GM23338 (cell line): ENCODE measurements at regions not wholly inside any gene's neighbourhood (a gene's known extent, or its start where the extent isn't known, plus 50 kb on each side); places are given as distances from the start of the nearest gene placed in this dataset.

Experiments used
- ATAC-seq: fragments of 200-7000 bp; cut with Tn5 transposase; 3 replicates; pipeline ENCODE4 v1.9.1; 2020
- DNase-seq: peaks from one replicate; pipeline ENCODE4 v3.0.0-alpha.2; 2015; ENCODE audit warnings: low spot score
- H2AFZ ChIP-seq: fragments of 200-600 bp; sonication (generic); 2 replicates; pipeline ENCODE4 v1.8.0; 2016; ENCODE audit warnings: antibody characterized with exemption, mild to moderate bottlenecking, moderate library complexity
- H3F3A ChIP-seq: fragments of 200-600 bp; sonication (generic); replicated peaks from 2 replicates; pipeline ENCODE4 v1.8.0; 2017; ENCODE audit warnings: antibody characterized with exemption, mixed run types, low read depth
- H3K27ac ChIP-seq: fragments of 200-600 bp; sonication (generic); 2 replicates; pipeline ENCODE4 v1.6.1; 2016; ENCODE audit warnings: low read depth
- H3K27me3 ChIP-seq: fragments of 200-600 bp; sonication (generic); 2 replicates; pipeline ENCODE4 v1.8.0; 2016; ENCODE audit warnings: mild to moderate bottlenecking, mixed run types, moderate library complexity; ENCODE audit not compliant: insufficient read depth
- H3K36me3 ChIP-seq: fragments of 200-600 bp; sonication (generic); 2 replicates; pipeline ENCODE4 v1.8.0; 2016; ENCODE audit warnings: mild to moderate bottlenecking; ENCODE audit not compliant: insufficient read depth
- H3K4me1 ChIP-seq: fragments of 200-600 bp; sonication (generic); 2 replicates; pipeline ENCODE4 v1.8.0; 2016; ENCODE audit warnings: mild to moderate bottlenecking, moderate library complexity; ENCODE audit not compliant: insufficient read depth
- H3K4me2 ChIP-seq: fragments of 200-600 bp; sonication (generic); 2 replicates; pipeline ENCODE4 v1.7.1; 2017; ENCODE audit warnings: mixed run types
- H3K4me3 ChIP-seq: fragments of 200-600 bp; sonication (generic); 2 replicates; pipeline ENCODE4 v1.6.1; 2016; ENCODE audit warnings: mixed run types
- H3K79me2 ChIP-seq: fragments of 200-600 bp; sonication (generic); replicated peaks from 2 replicates; pipeline ENCODE4 v1.8.0; 2017; ENCODE audit warnings: mild to moderate bottlenecking; ENCODE audit not compliant: insufficient read depth
- H3K9me2 ChIP-seq: fragments of 200-600 bp; sonication (generic); 2 replicates; pipeline ENCODE4 v1.8.0; 2017; ENCODE audit not compliant: insufficient read depth
- H4K20me1 ChIP-seq: fragments of 200-600 bp; sonication (generic); replicated peaks from 2 replicates; pipeline ENCODE4 v1.8.0; 2017; ENCODE audit warnings: mild to moderate bottlenecking; ENCODE audit not compliant: insufficient read depth
- H3K27ac Mint-ChIP-seq: 2 replicates; pipeline ENCODE4 v1.8.0; 2020; ENCODE audit warnings: inconsistent platforms, mild to moderate bottlenecking, moderate library complexity, mixed read lengths
- H3K27me3 Mint-ChIP-seq: 3 replicates; pipeline ENCODE4 v1.8.0; 2022; ENCODE audit warnings: low read depth, mild to moderate bottlenecking, moderate library complexity, mixed read lengths, inconsistent platforms; ENCODE audit not compliant: insufficient read depth, poor library complexity
- H3K36me3 Mint-ChIP-seq: 3 replicates; pipeline ENCODE4 v1.8.0; 2021; ENCODE audit warnings: low read depth, mild to moderate bottlenecking, inconsistent platforms, moderate library complexity, mixed read lengths
- H3K4me1 Mint-ChIP-seq: 3 replicates; pipeline ENCODE4 v1.8.0; 2020; ENCODE audit warnings: mild to moderate bottlenecking, inconsistent platforms, mixed read lengths
- H3K4me3 Mint-ChIP-seq: 3 replicates; pipeline ENCODE4 v1.8.0; 2021; ENCODE audit warnings: moderate library complexity, mild to moderate bottlenecking, inconsistent platforms, mixed read lengths
- H3K9me3 Mint-ChIP-seq: 3 replicates; pipeline ENCODE4 v1.8.0; 2020; ENCODE audit warnings: moderate library complexity, mild to moderate bottlenecking, inconsistent platforms, mixed read lengths
- CREB1 ChIP-seq: fragments of 250-450 bp; sonication (Bioruptor Pico); IDR thresholded peaks from 2 replicates; pipeline ENCODE4 v1.5.0; 2020; ENCODE audit warnings: low read depth, mild to moderate bottlenecking, moderate library complexity
- EZH2phosphoT487 ChIP-seq: fragments of 200-600 bp; sonication (generic); IDR thresholded peaks from one replicate; pipeline ENCODE4 v1.8.1; 2018; ENCODE audit warnings: antibody characterized with exemption; ENCODE audit not compliant: unreplicated experiment
- JUNB ChIP-seq: IDR thresholded peaks from one replicate; pipeline ENCODE4 v1.6.1; 2016; ENCODE audit warnings: antibody characterized with exemption; ENCODE audit not compliant: unreplicated experiment
- NANOG ChIP-seq: IDR thresholded peaks from 2 replicates; pipeline ENCODE4 v1.6.1; 2016; ENCODE audit warnings: antibody characterized with exemption, borderline replicate concordance
- POLR2AphosphoS5 ChIP-seq: IDR thresholded peaks from 2 replicates; pipeline ENCODE4 v1.6.1; 2016; ENCODE audit warnings: antibody characterized with exemption, low read depth
- STAT1 ChIP-seq: IDR thresholded peaks from one replicate; pipeline ENCODE4 v1.6.1; 2016; ENCODE audit warnings: antibody characterized with exemption; ENCODE audit not compliant: unreplicated experiment
- ZNF114 ChIP-seq: fragments of 250-450 bp; sonication (Bioruptor Pico); IDR thresholded peaks from 2 replicates; pipeline ENCODE4 v1.5.0; 2020; ENCODE audit warnings: mild to moderate bottlenecking, moderate library complexity
- ZNF331 ChIP-seq: fragments of 250-450 bp; sonication (Bioruptor Pico); IDR thresholded peaks from 2 replicates; pipeline ENCODE4 v1.5.0; 2020; ENCODE audit warnings: low read depth, mild to moderate bottlenecking, moderate library complexity
- TF ChIP-seq, protein P1 (sequence below): IDR thresholded peaks from 2 replicates; pipeline ENCODE4 v1.6.1; 2016; ENCODE audit warnings: antibody characterized with exemption
- TF ChIP-seq, protein P2 (sequence below), 2 experiments: fragments of 200-600 bp in 1 of 2; sonication (generic) in 1 of 2; conservative IDR thresholded peaks; 2 replicates each; pipeline versions ENCODE4 v1.5.1 to v1.6.1; 2016 to 2017; ENCODE audit warnings: antibody characterized with exemption in 2 of 2, low read depth in 2 of 2, mild to moderate bottlenecking in 2 of 2, moderate library complexity in 1 of 2
- TF ChIP-seq, protein P3 (sequence below): IDR thresholded peaks from one replicate; pipeline ENCODE4 v1.6.1; 2018; ENCODE audit warnings: antibody characterized with exemption; ENCODE audit not compliant: unreplicated experiment

DNA sequence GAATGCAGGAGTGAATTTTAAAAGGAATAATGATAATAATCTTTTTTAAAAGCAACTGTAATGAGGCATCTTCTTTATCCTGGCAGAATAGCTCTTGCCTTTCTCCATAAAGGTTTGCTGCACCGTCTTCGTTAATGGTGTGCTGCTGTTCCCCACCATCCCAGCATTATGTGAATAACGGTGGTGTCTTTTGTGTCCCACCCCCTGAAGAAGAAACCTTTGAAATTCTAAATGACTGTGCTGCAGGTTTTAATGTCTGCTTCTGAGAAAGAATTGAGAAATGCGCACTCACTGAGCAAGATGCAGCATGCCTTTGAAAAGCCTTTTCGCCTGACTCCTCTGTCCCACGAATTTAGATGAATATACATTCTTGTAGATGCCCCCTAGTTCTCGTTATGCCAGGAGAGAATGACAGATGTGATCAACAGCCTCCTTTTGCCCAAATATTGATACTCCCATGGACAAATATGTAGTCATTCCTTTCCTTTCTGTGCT lies 246.1 kb upstream of the ZNF462 start (continued):
- TF ChIP-seq, protein P1, sequence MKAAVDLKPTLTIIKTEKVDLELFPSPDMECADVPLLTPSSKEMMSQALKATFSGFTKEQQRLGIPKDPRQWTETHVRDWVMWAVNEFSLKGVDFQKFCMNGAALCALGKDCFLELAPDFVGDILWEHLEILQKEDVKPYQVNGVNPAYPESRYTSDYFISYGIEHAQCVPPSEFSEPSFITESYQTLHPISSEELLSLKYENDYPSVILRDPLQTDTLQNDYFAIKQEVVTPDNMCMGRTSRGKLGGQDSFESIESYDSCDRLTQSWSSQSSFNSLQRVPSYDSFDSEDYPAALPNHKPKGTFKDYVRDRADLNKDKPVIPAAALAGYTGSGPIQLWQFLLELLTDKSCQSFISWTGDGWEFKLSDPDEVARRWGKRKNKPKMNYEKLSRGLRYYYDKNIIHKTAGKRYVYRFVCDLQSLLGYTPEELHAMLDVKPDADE, result no peak
- no peak for TF ChIP-seq ZNF331 (CRISPR knock-in tag)
- TF ChIP-seq, protein P2, sequence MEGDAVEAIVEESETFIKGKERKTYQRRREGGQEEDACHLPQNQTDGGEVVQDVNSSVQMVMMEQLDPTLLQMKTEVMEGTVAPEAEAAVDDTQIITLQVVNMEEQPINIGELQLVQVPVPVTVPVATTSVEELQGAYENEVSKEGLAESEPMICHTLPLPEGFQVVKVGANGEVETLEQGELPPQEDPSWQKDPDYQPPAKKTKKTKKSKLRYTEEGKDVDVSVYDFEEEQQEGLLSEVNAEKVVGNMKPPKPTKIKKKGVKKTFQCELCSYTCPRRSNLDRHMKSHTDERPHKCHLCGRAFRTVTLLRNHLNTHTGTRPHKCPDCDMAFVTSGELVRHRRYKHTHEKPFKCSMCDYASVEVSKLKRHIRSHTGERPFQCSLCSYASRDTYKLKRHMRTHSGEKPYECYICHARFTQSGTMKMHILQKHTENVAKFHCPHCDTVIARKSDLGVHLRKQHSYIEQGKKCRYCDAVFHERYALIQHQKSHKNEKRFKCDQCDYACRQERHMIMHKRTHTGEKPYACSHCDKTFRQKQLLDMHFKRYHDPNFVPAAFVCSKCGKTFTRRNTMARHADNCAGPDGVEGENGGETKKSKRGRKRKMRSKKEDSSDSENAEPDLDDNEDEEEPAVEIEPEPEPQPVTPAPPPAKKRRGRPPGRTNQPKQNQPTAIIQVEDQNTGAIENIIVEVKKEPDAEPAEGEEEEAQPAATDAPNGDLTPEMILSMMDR (conservative IDR thresholded peaks at IDR 0.05; ENCODE audit: low read depth in 2 of 2), result no peak
- TF ChIP-seq CREB1 (CRISPR knock-in tag), result no peak
- no peak for TF ChIP-seq POLR2AphosphoS5
- no peak for TF ChIP-seq ZNF114 (CRISPR knock-in tag)
- TF ChIP-seq, protein P3, sequence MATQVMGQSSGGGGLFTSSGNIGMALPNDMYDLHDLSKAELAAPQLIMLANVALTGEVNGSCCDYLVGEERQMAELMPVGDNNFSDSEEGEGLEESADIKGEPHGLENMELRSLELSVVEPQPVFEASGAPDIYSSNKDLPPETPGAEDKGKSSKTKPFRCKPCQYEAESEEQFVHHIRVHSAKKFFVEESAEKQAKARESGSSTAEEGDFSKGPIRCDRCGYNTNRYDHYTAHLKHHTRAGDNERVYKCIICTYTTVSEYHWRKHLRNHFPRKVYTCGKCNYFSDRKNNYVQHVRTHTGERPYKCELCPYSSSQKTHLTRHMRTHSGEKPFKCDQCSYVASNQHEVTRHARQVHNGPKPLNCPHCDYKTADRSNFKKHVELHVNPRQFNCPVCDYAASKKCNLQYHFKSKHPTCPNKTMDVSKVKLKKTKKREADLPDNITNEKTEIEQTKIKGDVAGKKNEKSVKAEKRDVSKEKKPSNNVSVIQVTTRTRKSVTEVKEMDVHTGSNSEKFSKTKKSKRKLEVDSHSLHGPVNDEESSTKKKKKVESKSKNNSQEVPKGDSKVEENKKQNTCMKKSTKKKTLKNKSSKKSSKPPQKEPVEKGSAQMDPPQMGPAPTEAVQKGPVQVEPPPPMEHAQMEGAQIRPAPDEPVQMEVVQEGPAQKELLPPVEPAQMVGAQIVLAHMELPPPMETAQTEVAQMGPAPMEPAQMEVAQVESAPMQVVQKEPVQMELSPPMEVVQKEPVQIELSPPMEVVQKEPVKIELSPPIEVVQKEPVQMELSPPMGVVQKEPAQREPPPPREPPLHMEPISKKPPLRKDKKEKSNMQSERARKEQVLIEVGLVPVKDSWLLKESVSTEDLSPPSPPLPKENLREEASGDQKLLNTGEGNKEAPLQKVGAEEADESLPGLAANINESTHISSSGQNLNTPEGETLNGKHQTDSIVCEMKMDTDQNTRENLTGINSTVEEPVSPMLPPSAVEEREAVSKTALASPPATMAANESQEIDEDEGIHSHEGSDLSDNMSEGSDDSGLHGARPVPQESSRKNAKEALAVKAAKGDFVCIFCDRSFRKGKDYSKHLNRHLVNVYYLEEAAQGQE, result no peak

DNA sequence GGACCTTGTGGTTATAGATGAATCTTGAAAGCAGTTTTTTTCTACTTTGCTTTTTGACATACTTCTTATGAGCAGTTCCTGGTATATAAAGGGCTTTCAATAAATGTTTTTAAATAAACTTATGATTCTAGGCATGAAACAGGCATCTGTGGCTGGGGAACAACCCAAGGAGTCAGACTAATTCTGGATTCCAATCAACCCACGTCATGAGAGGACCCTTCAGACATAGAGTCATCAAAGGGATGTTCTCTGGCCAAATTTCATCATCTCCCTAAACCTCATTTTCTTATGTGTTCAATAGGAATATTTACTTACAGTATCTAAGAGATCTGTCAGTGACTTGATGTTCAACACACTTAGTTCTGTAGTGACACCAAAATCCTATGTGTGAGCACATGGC lies 243.8 kb upstream of the ZNF462 start:
- Mint-ChIP-seq H3K4me1 (peaks cover 40% of the 10 kb centered on the region), H3K4me3 (no peak overlapping the region)
- peaks cover 23% of the 10 kb centered on the region for H3K4me1 ChIP-seq
- TF ChIP-seq, protein P2 (conservative IDR thresholded peaks at IDR 0.05; ENCODE audit: low read depth in 2 of 2), result no peak
- TF ChIP-seq STAT1, result no peak
- TF ChIP-seq JUNB, result no peak
- TF ChIP-seq NANOG, result no peak
- TF ChIP-seq, protein P3, result no peak
- TF ChIP-seq EZH2phosphoT487, result no peak
- no peak for TF ChIP-seq POLR2AphosphoS5
- TF ChIP-seq CREB1 (CRISPR knock-in tag), result no peak
- TF ChIP-seq, protein P1, result no peak
- TF ChIP-seq ZNF114 (CRISPR knock-in tag), result no peak

More for the DNA sequence above, 243.8 kb upstream of the ZNF462 start:
- H3K27me3 ChIP-seq, result no peaks in the 10 kb centered on the region
- no peak overlapping the region for H3K27ac ChIP-seq
- no peaks in the 10 kb centered on the region for H4K20me1 ChIP-seq
- no peaks in the 10 kb centered on the region; the same call in 2 of the 3 replicates for H3K9me3 Mint-ChIP-seq
- no peak overlapping the region for H3K4me2 ChIP-seq
- no peak overlapping the region for H3K4me3 ChIP-seq
- no peaks in the 10 kb centered on the region for H3K9me2 ChIP-seq
- no peak for DNase-seq
- no peaks in the 10 kb centered on the region for H3K27me3 Mint-ChIP-seq
- ATAC-seq, result no peak
- H3K36me3 Mint-ChIP-seq, result no peaks in the 10 kb centered on the region; the same call in 2 of the 3 replicates
- no peaks in the 10 kb centered on the region for H3K79me2 ChIP-seq
- no peaks in the 10 kb centered on the region for H3F3A ChIP-seq
- H3K27ac Mint-ChIP-seq, result no peak overlapping the region
- H2AFZ ChIP-seq, result no peak overlapping the region
- H3K36me3 ChIP-seq, result no peaks in the 10 kb centered on the region
